ENCODE measurements at regions not wholly inside any gene's neighbourhood (a gene's known extent, or its start where the extent isn't known, plus 50 kb on each side); places are given as distances from the start of the nearest gene placed in this dataset.
"Not testable (repeated sequence)": the region's sequence is repeated elsewhere in the genome, so short reads cannot be mapped to it uniquely, and the experiment has no call there.

GRCh38 chr7:25735674-25736242, 416.2 kb upstream of the NFE2L3 start:
- Histone ChIP-seq H4K20me1 (ENCODE audit: insufficient read depth, low read length) (no peaks in the 10 kb centered on the region), H3K9me3 (ENCODE audit: insufficient read depth, low read length) (no peaks in the 10 kb centered on the region), H3K79me2 (ENCODE audit: low read length) (no peaks in the 10 kb centered on the region), H3K9ac (ENCODE audit: low read length) (no peak overlapping the region), H3K4me2 (ENCODE audit: low read length) (no peak overlapping the region), H3K36me3 (replicated peaks; ENCODE audit: low read depth, low read length) (no peaks in the 10 kb centered on the region), H2AFZ (ENCODE audit: low read depth, low read length) (no peak overlapping the region), H3K4me3 (ENCODE audit: low read length) (no peak overlapping the region), H3K4me1 (ENCODE audit: low read length) (no peaks in the 10 kb centered on the region), H3K27me3 (ENCODE audit: low read depth, low read length) (peaks cover 16% of the 10 kb centered on the region; the same call in 1 of the 2 replicates), H3K27ac (ENCODE audit: low read length) (no peak overlapping the region)
- no peak for TF ChIP-seq EZH2phosphoT487 (IDR thresholded peaks at IDR 0.05; ENCODE audit: low read depth)
- no peak for TF ChIP-seq CTCF (IDR thresholded peaks at IDR 0.05; ENCODE audit: low read depth, low read length)

DNA sequence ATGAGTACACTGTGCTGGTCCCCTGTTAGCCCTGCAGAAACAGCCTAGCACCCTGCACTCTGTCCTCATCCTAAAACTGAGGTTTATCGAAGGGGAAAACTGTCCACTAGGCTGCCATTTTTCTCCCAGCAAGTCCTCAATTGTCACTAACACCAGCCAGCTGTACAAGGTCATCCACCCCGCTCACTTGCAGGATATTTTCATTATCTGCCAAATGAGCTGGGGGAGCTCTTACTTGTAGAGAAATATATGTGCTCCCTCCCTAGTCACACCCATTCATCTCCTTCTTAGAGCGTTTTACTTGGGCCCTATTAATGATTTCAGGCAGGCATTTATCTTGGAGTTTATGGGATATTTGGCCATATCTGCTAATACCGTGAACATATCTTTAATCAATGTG, 413.5 kb upstream of the NFE2L3 start:
- Histone ChIP-seq H3K4me3 (ENCODE audit: low read length) (no peak overlapping the region), H3K79me2 (ENCODE audit: low read length) (no peaks in the 10 kb centered on the region), H3K9ac (ENCODE audit: low read length) (no peak overlapping the region), H4K20me1 (ENCODE audit: insufficient read depth, low read length) (no peaks in the 10 kb centered on the region), H3K9me3 (ENCODE audit: insufficient read depth, low read length) (no peaks in the 10 kb centered on the region), H3K27me3 (ENCODE audit: low read depth, low read length) (0 out of 2 replicates have a peak, but pooled peaks cover 9% of the 10 kb centered on the region), H2AFZ (ENCODE audit: low read depth, low read length) (no peak overlapping the region), H3K36me3 (replicated peaks; ENCODE audit: low read depth, low read length) (no peaks in the 10 kb centered on the region), H3K4me2 (ENCODE audit: low read length) (no peak overlapping the region), H3K4me1 (ENCODE audit: low read length) (no peaks in the 10 kb centered on the region), H3K27ac (ENCODE audit: low read length) (no peak overlapping the region)
- TF ChIP-seq CTCF (IDR thresholded peaks at IDR 0.05; ENCODE audit: low read depth, low read length) (no peak), EZH2phosphoT487 (IDR thresholded peaks at IDR 0.05; ENCODE audit: low read depth) (no peak)

DNA sequence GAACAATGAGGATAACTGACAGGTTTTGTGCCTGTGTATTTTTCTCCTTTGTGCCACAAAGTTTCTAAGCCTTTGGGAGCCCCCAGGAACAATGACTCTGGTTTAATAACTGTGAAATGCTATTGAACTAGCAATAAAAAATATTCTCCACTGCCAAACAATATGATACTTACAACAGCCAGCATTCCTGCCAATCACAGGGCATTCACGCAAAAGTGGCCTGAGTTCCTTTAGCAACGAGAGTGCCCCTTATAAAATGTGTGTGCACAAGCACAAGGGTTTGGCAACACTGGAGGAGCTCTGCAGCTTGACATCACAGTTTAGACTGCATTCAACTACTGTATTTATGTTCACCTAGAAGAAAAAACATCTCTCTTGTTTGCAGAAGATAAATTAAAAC, 412.9 kb upstream of the NFE2L3 start:
- no peak overlapping the region for H3K4me3 ChIP-seq (ENCODE audit: low read length)
- H3K79me2 ChIP-seq (ENCODE audit: low read length), result no peaks in the 10 kb centered on the region
- H4K20me1 ChIP-seq (ENCODE audit: insufficient read depth, low read length), result no peaks in the 10 kb centered on the region
- no peaks in the 10 kb centered on the region for H3K9me3 ChIP-seq (ENCODE audit: insufficient read depth, low read length)
- 0 out of 2 replicates have a peak, but pooled peaks cover 4% of the 10 kb centered on the region for H3K27me3 ChIP-seq (ENCODE audit: low read depth, low read length)
- no peaks in the 10 kb centered on the region for H3K4me1 ChIP-seq (ENCODE audit: low read length)
- TF ChIP-seq CTCF (IDR thresholded peaks at IDR 0.05; ENCODE audit: low read depth, low read length) (no peak), EZH2phosphoT487 (IDR thresholded peaks at IDR 0.05; ENCODE audit: low read depth) (no peak)
- no peak overlapping the region for H3K4me2 ChIP-seq (ENCODE audit: low read length)
- H3K27ac ChIP-seq (ENCODE audit: low read length), result no peak overlapping the region
- H3K9ac ChIP-seq (ENCODE audit: low read length), result no peak overlapping the region
- no peaks in the 10 kb centered on the region for H3K36me3 ChIP-seq (replicated peaks; ENCODE audit: low read depth, low read length)
- no peak overlapping the region for H2AFZ ChIP-seq (ENCODE audit: low read depth, low read length)

GRCh38 chr7:25742316-25742715, 409.7 kb upstream of the NFE2L3 start:
- no peaks in the 10 kb centered on the region for H3K79me2 ChIP-seq (ENCODE audit: low read length)
- no peak overlapping the region for H3K4me2 ChIP-seq (ENCODE audit: low read length)
- no peaks in the 10 kb centered on the region for H4K20me1 ChIP-seq (ENCODE audit: insufficient read depth, low read length)
- H3K4me1 ChIP-seq (ENCODE audit: low read length), result no peaks in the 10 kb centered on the region
- no peaks in the 10 kb centered on the region for H3K27me3 ChIP-seq (ENCODE audit: low read depth, low read length)
- no peaks in the 10 kb centered on the region for H3K9me3 ChIP-seq (ENCODE audit: insufficient read depth, low read length)
- no peak overlapping the region for H3K27ac ChIP-seq (ENCODE audit: low read length)
- H3K4me3 ChIP-seq (ENCODE audit: low read length), result no peak overlapping the region
- no peak overlapping the region for H2AFZ ChIP-seq (ENCODE audit: low read depth, low read length)
- H3K36me3 ChIP-seq (replicated peaks; ENCODE audit: low read depth, low read length), result no peaks in the 10 kb centered on the region
- TF ChIP-seq EZH2phosphoT487 (IDR thresholded peaks at IDR 0.05; ENCODE audit: low read depth), result no peak
- H3K9ac ChIP-seq (ENCODE audit: low read length), result no peak overlapping the region

DNA sequence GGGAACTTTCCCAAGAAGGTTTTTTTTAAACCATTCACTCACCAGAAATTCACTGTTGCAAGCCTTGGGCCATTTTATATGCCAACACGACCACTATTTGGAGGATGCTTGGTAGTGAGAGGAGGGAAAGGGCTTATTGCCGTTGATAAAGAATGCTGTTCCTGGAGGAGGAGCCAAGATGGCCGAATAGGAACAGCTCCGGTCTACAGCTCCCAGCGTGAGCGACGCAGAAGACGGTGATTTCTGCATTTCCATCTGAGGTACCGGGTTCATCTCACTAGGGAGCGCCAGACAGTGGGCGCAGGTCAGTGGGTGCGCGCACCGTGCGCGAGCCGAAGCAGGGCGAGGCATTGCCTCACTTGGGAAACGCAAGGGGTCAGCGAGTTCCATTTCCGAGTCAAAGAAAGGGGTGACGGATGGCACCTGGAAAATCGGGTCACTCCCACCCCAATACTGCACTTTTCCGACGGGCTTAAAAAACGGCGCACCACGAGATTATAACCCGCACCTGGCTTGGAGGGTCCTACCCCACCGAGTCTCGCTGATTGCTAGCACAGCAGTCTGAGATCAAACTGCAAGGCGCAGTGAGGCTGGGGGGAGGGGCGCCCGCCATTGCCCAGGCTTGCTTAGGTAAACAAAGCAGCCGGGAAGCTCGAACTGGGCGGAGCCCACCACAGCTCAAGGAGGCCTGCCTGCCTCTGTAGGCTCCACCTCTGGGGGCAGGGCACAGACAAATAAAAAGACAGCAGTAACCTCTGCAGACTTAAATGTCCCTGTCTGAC, 408.1 kb upstream of the NFE2L3 start:
- H3K4me2 ChIP-seq (ENCODE audit: low read length); H4K20me1 ChIP-seq (ENCODE audit: insufficient read depth, low read length); H3K9me3 ChIP-seq (ENCODE audit: insufficient read depth, low read length); H3K36me3 ChIP-seq (replicated peaks; ENCODE audit: low read depth, low read length); H3K27ac ChIP-seq (ENCODE audit: low read length); H3K79me2 ChIP-seq (ENCODE audit: low read length); H3K9ac ChIP-seq (ENCODE audit: low read length); H3K4me1 ChIP-seq (ENCODE audit: low read length); H3K4me3 ChIP-seq (ENCODE audit: low read length); H3K27me3 ChIP-seq (ENCODE audit: low read depth, low read length); H2AFZ ChIP-seq (ENCODE audit: low read depth, low read length): not testable (repeated sequence)

All from OCI-LY3 (cell line).